PC-9 (cell line): ENCODE measurements at regions not wholly inside any gene's neighbourhood (a gene's known extent, or its start where the extent isn't known, plus 50 kb on each side); places are given as distances from the start of the nearest gene placed in this dataset.

Source experiments
- EZH2 ChIP-seq: fragments of 200-600 bp; sonication (generic); IDR thresholded peaks from 2 replicates; pipeline ENCODE4 v1.8.0; 2017; ENCODE audit warnings: antibody characterized with exemption, low read depth
- TF ChIP-seq, protein P1 (sequence below): fragments of 200-600 bp; sonication (generic); conservative IDR thresholded peaks from 2 replicates; pipeline ENCODE4 v1.6.1; 2017; ENCODE audit warnings: mixed run types, antibody characterized with exemption, mild to moderate bottlenecking, moderate library complexity

DNA sequence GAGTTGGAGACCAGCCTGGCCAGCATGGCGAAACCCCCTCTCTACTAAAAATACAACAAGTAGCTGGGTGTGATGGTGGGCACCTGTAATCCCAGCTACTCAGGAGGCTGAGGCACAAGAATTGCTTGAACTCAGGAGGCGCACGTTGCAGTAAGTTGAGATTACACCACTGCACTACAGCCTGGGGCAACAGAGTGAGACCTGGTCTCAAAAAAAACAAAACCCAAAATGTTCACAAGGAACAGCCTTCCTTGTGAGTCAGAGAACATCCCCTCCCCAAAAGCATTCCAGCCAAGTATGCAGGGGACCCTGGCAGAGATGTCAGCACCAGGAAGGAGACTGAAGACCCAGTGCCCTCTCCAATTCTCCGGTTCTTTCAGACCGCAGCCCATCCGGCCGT lies 314.9 kb upstream of the TSHZ3 start:
- TF ChIP-seq, protein P1, sequence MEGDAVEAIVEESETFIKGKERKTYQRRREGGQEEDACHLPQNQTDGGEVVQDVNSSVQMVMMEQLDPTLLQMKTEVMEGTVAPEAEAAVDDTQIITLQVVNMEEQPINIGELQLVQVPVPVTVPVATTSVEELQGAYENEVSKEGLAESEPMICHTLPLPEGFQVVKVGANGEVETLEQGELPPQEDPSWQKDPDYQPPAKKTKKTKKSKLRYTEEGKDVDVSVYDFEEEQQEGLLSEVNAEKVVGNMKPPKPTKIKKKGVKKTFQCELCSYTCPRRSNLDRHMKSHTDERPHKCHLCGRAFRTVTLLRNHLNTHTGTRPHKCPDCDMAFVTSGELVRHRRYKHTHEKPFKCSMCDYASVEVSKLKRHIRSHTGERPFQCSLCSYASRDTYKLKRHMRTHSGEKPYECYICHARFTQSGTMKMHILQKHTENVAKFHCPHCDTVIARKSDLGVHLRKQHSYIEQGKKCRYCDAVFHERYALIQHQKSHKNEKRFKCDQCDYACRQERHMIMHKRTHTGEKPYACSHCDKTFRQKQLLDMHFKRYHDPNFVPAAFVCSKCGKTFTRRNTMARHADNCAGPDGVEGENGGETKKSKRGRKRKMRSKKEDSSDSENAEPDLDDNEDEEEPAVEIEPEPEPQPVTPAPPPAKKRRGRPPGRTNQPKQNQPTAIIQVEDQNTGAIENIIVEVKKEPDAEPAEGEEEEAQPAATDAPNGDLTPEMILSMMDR: no peak
- no peak for TF ChIP-seq EZH2
